Heart left ventricle (tissue), 16 donors: ENCODE measurements at regions not wholly inside any gene's neighbourhood (a gene's known extent, or its start where the extent isn't known, plus 50 kb on each side); places are given as distances from the start of the nearest gene placed in this dataset.

ENCODE experiments used
- ATAC-seq, 4 donors: fragments of 200-7000 bp; cut with Tn5 transposase; one replicate each; pipeline ENCODE4 v1.9.1; 2020 to 2022; ENCODE audit warnings: moderate library complexity in 4 of 4, mild to moderate bottlenecking in 3 of 4, moderate number of reproducible peaks in 1 of 4
- DNase-seq, 5 donors: peaks; one replicate each; pipeline ENCODE4 v3.0.0-alpha.2; 2020
- H3K27ac ChIP-seq, 12 donors: fragments of 200-600 bp; sonication (generic) in 4 of 12; one replicate each; pipeline versions ENCODE4 v1.5.0 to v1.8.0; 2016 to 2022; ENCODE audit warnings: mild to moderate bottlenecking in 2 of 12
- H3K27me3 ChIP-seq, 9 donors: fragments of 200-600 bp; sonication (generic) in 2 of 9; one replicate each; pipeline versions ENCODE4 v1.5.1 to v1.8.0; 2016 to 2022; ENCODE audit warnings: mild to moderate bottlenecking in 3 of 9
- H3K36me3 ChIP-seq, 9 donors: fragments of 200-600 bp; sonication (generic) in 2 of 9; one replicate each; pipeline versions ENCODE4 v1.5.0 to v1.8.0; 2018 to 2022; ENCODE audit warnings: mild to moderate bottlenecking in 2 of 9
- H3K4me1 ChIP-seq, 12 donors: fragments of 200-600 bp; sonication (generic) in 4 of 12; one replicate each; pipeline versions ENCODE4 v1.5.0 to v1.8.0; 2016 to 2022; ENCODE audit warnings: mild to moderate bottlenecking in 3 of 12
- H3K4me3 ChIP-seq, 12 donors: fragments of 200-600 bp; sonication (generic) in 4 of 12; one replicate each; pipeline versions ENCODE4 v1.5.0 to v1.8.0; 2017 to 2022; ENCODE audit warnings: mild to moderate bottlenecking in 9 of 12, moderate library complexity in 4 of 12
- H3K9me3 ChIP-seq, 12 donors: fragments of 200-600 bp; sonication (generic) in 4 of 12; one replicate each; pipeline versions ENCODE4 v1.5.0 to v1.8.0; 2016 to 2022; ENCODE audit warnings: mild to moderate bottlenecking in 1 of 12
- POLR2A ChIP-seq, 2 donors: fragments of 450-650 bp; IDR thresholded peaks; one replicate each; pipeline ENCODE4 v1.6.1; 2017; ENCODE audit warnings: antibody characterized with exemption in 2 of 2, mild to moderate bottlenecking in 2 of 2, moderate library complexity in 2 of 2
- WGBS, 4 donors: extraction: QIAGEN DNeasy Blood & Tissue Kit in 2 of 4; methylation state at CpG; one replicate each; pipeline versions ENCODE4 v1.1.5 to v1.1.7; 2013 to 2018; 5-methylcytosine and 5-hydroxymethylcytosine counted together
- intact Hi-C, 10 donors: fragments of 100-400 bp; cut with DNase I; formaldehyde crosslinking; loops; one replicate each; pipeline versions ENCODE4 v1.11.1 to v1.14.2; 2022
- TF ChIP-seq, protein P1 (sequence below), 12 donors: fragments of 200-600 bp; sonication (generic) in 4 of 12; IDR thresholded peaks; one replicate each; pipeline versions ENCODE4 v1.5.0 to v1.8.0; 2018 to 2022; ENCODE audit warnings: antibody characterized with exemption in 12 of 12, mild to moderate bottlenecking in 5 of 12
- donor health status: ischemic (EF 13 %, LVEDD 7.1; RV severe dilation, severe dysfunction).
- donor health status: healthy with polysubstance abuse.
- donor health status: DM: no; HTN: yes; CAD: no.
- donor health status: DM: no; HTN: no; CAD: no.
- donor health status: ischemic (EF 25% LVEDD 6.9; RV normal size, moderate dysfunction).
- donor health status: ischemic (EF 25% LVEDD 5.7; RV mildly dilated, moderate dysfunction).
- donor health status: healthy.
- donor health status: DM: yes; HTN: yes; CAD: no.
- donor health status: ischemic (EF 35%, LVEDD 5.7; RV mildly dilated, moderate dysfunction).
- donor health status: nonischemic (EF 11% LVEDD 7.7; RV severe dilation, severe dysfunction).
- donor health status: DM: yes; HTN: yes; CAD: no.
- donor health status: PGD.
- donor health status: ischemic (EF 29% LVEDD 5.4; RV normal size, mild dysfunction).
- donor health status: nonischemic (EF 23%, LVEDD 6.1; RV moderate dilation, normal function).

DNA sequence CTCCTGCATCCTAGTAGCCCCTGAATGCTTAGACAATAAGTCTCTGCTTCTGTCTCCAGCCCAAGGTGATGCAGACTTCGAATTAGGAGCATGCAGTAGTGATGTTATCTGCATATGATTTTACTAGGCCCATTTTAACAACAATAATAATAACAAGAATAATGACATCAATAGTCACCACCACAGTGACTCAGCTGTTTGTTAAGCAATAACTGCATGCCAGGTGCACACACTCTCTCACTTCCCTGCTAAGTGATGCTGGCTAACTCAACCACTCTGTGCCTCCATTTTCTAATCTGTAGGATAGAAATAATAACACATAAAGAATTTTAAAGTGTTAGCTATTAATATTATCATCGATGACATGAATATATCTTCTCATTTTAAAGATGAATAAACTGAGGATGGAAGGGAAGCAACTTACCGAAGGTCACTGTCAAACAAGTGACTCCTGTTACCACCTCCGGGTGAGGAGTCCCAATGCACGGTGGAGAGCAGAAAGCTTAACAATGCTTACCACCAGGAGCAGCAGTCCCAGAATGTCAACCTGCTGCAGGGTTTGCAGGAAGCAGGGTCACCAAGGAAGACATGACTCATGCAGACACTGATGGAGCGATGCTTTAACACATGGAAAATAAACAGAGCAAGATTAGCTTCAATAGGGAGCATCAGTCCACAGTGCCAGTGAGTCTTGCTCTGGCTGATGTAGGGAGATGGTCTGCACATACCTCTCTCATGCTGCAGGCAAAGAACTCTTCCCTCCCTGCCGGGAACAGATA lies 290.2 kb downstream of the SPATA17 start:
- peaks cover 0 to 5% (median 0%) of the 10 kb centered on the region in 12 donors for H3K4me1 ChIP-seq
- 60 to 67% (median 64%) methylated on average over 7 of the region's 7 CpGs for WGBS, 4 donors
- no peak for DNase-seq
- ATAC-seq = no peak
- H3K36me3 ChIP-seq = no peaks in the 10 kb centered on the region
- no peaks in the 10 kb centered on the region for H3K9me3 ChIP-seq
- no peak overlapping the region for H3K27ac ChIP-seq
- intact Hi-C loops = no loop called here
- no peak overlapping the region for H3K4me3 ChIP-seq
- peaks cover 0 to 46% (median 8%) of the 10 kb centered on the region in 9 donors for H3K27me3 ChIP-seq
- TF ChIP-seq, protein P1, sequence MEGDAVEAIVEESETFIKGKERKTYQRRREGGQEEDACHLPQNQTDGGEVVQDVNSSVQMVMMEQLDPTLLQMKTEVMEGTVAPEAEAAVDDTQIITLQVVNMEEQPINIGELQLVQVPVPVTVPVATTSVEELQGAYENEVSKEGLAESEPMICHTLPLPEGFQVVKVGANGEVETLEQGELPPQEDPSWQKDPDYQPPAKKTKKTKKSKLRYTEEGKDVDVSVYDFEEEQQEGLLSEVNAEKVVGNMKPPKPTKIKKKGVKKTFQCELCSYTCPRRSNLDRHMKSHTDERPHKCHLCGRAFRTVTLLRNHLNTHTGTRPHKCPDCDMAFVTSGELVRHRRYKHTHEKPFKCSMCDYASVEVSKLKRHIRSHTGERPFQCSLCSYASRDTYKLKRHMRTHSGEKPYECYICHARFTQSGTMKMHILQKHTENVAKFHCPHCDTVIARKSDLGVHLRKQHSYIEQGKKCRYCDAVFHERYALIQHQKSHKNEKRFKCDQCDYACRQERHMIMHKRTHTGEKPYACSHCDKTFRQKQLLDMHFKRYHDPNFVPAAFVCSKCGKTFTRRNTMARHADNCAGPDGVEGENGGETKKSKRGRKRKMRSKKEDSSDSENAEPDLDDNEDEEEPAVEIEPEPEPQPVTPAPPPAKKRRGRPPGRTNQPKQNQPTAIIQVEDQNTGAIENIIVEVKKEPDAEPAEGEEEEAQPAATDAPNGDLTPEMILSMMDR (IDR thresholded peaks at IDR 0.05) = no peak
- TF ChIP-seq POLR2A (IDR thresholded peaks at IDR 0.05) = no peak

DNA sequence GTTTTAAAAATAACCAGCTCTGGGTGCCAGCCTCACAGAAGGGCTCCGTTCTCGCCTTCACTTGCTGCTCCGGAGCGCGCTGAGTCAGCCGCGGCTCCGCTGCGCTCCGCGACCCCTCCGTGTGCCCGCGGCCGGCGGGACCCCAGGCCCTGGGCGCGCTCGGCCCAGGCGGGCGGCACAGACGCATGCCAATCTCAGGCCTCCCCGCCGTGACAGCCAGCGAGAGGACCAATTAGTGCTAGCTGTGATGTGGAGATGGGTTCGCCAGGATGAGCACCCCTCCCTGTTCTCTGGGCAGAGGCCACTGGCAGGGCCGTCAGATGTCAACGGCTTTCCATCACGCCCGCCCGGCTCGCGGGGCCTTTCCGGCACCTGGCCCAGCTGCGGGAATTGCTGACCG lies 293.8 kb downstream of the SPATA17 start:
- no peak for TF ChIP-seq POLR2A (IDR thresholded peaks at IDR 0.05)
- TF ChIP-seq, protein P1 (IDR thresholded peaks at IDR 0.05) = no peak
- H3K27ac ChIP-seq = no peak overlapping the region
- peak overlapping the region in 3 of 12 donors; percentile 4 to 26 (median 12) for H3K4me3 ChIP-seq
- DNase-seq (no peak), ATAC-seq (peak in 1 of 4 donors; percentile 34)
- WGBS, 4 donors = 5 to 6% (median 5%) methylated on average over 34 to 36 of the region's 36 CpGs
- H3K4me1 ChIP-seq = peaks cover 0 to 5% (median 0%) of the 10 kb centered on the region in 12 donors
- H3K9me3 ChIP-seq = no peaks in the 10 kb centered on the region
- intact Hi-C loops = no loop called here
- peaks cover 0 to 46% (median 8%) of the 10 kb centered on the region in 9 donors for H3K27me3 ChIP-seq
- no peaks in the 10 kb centered on the region for H3K36me3 ChIP-seq

DNA sequence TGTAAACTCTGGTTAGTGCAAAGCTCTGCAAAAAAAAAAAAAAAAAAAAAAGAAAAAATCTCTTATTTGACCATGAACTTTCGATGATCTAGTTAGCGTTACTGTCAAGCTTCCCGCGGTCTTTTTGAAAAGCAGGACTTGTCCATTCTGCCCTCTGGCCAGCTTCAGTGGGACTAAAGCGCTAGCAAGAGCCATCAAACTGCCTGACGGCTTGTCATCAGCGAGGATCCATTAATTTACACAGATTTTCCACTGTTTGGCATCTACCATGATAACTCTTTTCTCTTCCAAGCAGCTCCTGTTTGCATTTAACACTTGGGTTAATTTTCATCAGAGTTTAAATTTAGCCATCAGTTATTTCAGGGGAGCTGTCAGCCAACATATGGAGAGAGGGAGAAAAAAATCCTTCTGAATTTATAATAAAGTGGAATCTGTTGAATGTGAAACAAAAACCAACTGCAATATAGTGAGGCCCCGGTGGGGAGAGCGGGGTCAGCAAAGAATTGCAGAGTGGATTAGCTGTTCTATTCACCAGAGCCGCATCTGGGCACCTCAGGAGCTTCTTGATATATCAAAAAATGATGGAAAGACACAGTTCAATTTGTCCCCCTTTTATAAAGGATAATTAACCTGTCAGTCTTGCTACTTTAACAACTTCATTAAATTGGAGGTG lies 298.2 kb downstream of the SPATA17 start:
- ATAC-seq (no peak), DNase-seq (no peak)
- H3K27ac ChIP-seq = no peak overlapping the region
- no peak overlapping the region for H3K4me3 ChIP-seq
- peaks cover 0 to 20% (median 8%) of the 10 kb centered on the region in 9 donors for H3K27me3 ChIP-seq
- no peak for TF ChIP-seq POLR2A (IDR thresholded peaks at IDR 0.05)
- TF ChIP-seq, protein P1 (IDR thresholded peaks at IDR 0.05) = no peak
- no peaks in the 10 kb centered on the region for H3K36me3 ChIP-seq
- no peaks in the 10 kb centered on the region for H3K9me3 ChIP-seq
- H3K4me1 ChIP-seq = peaks cover 0 to 5% (median 0%) of the 10 kb centered on the region in 12 donors
- intact Hi-C loops = no loop called here
- 75 to 83% (median 77%) methylated on average over 10 of the region's 10 CpGs for WGBS, 4 donors

DNA sequence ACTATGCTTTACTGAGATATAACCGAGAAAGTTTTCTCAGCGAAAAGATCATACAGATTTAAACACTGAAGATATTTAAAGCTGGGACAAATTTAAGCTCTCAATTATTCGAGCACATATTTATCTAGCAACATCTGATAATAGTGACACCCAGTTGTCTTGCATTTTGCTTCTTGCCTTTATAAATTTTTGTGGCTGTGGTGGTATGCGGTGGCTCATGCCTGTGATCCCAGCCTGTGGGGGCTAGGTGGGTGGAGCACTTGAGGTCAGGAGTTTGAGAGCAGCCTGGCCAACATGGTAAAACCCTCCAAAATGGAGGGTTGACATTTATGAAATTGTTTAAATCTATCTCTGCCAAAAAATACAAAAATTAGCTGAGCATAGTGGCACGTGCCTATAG lies 312.2 kb downstream of the SPATA17 start:
- no peaks in the 10 kb centered on the region for H3K36me3 ChIP-seq
- H3K27ac ChIP-seq = no peak overlapping the region
- H3K9me3 ChIP-seq = no peaks in the 10 kb centered on the region
- H3K4me1 ChIP-seq = no peaks in the 10 kb centered on the region
- 67 to 86% (median 80%) methylated on average over 5 of the region's 5 CpGs for WGBS, 4 donors
- H3K4me3 ChIP-seq = no peak overlapping the region
- peaks cover 0 to 3% (median 0%) of the 10 kb centered on the region in 9 donors for H3K27me3 ChIP-seq
- no peak for ATAC-seq
- intact Hi-C loops = no loop called here
- TF ChIP-seq, protein P1 (IDR thresholded peaks at IDR 0.05) = no peak
- TF ChIP-seq POLR2A (IDR thresholded peaks at IDR 0.05) = no peak
- no peak for DNase-seq
